Endothelial cell of umbilical vein (primary cell): ENCODE measurements at regions not wholly inside any gene's neighbourhood (a gene's known extent, or its start where the extent isn't known, plus 50 kb on each side); places are given as distances from the start of the nearest gene placed in this dataset.

Experiments used
- BruUV-seq: library from RNA; stranded (reverse); fragments of 400-500 nt; replicated peaks from 2 replicates; lab custom pipeline; 2021; lab: Mats Ljungman, UMichigan
- CTCF ChIA-PET: fragments of 300-600, 350-600 bp; sonication (Branson Sonifier 250); formaldehyde crosslinking; loops from one replicate; lab custom pipeline; 2021; ENCODE audit warnings: antibody characterized with exemption, inconsistent platforms; lab: Charles Lee
- POLR2A ChIA-PET: fragments of 300-600, 350-600 bp; sonication (Branson Sonifier 250); formaldehyde crosslinking; loops from one replicate; lab custom pipeline; 2021; ENCODE audit warnings: antibody characterized with exemption, inconsistent platforms; lab: Charles Lee
- DNase-seq: peaks from one replicate; pipeline ENCODE4 v3.0.0-alpha.2; 2011; ENCODE audit warnings: low read depth, low spot score
- FAIRE-seq: peaks from 2 replicates; lab custom pipeline; 2011; peaks lifted over from hg19 to GRCh38; lab: Jason Lieb, UNC
- H2AFZ ChIP-seq: 2 replicates; pipeline ENCODE4 v1.6.0; 2012; ENCODE audit warnings: low read depth, low read length, control low read depth, inconsistent platforms
- H3K27ac ChIP-seq: 2 replicates; pipeline ENCODE4 v1.5.1; 2011; ENCODE audit warnings: low read depth, mild to moderate bottlenecking, control low read depth, low read length, moderate library complexity; ENCODE audit not compliant: insufficient read depth
- H3K27me3 ChIP-seq, 2 experiments: 2 replicates each; pipeline versions ENCODE4 v1.6.0 to v1.6.1; 2011; ENCODE audit warnings: low read length in 2 of 2, mixed read lengths in 1 of 2; ENCODE audit not compliant: control insufficient read depth in 2 of 2, insufficient read depth in 2 of 2
- H3K36me3 ChIP-seq, 2 experiments: 2 replicates in 1 of 2; 3 replicates in 1 of 2; pipeline ENCODE4 v1.5.1; 2011; ENCODE audit warnings: low read length in 2 of 2, mild to moderate bottlenecking in 1 of 2, moderate library complexity in 1 of 2; ENCODE audit not compliant: control insufficient read depth in 2 of 2, insufficient read depth in 2 of 2; ENCODE audit errors: extremely low read depth in 1 of 2
- H3K4me1 ChIP-seq: 3 replicates; pipeline ENCODE4 v1.5.1; 2011; ENCODE audit warnings: mild to moderate bottlenecking, low read length; ENCODE audit not compliant: control insufficient read depth, insufficient read depth; ENCODE audit errors: extremely low read depth
- H3K4me2 ChIP-seq: 2 replicates; pipeline ENCODE4 v1.6.1; 2011; ENCODE audit warnings: low read length, control low read depth, mixed read lengths; ENCODE audit not compliant: insufficient read depth
- H3K4me3 ChIP-seq, 3 experiments: fragments of 200-600 bp in 1 of 3; sonication (generic), shearing (Covaris generic) in 1 of 3; replicated peaks in 1 of 3; 2 replicates each; pipeline ENCODE4 v1.5.1; 2011 to 2016; ENCODE audit warnings: control low read depth in 3 of 3, low read length in 3 of 3, mild to moderate bottlenecking in 2 of 3, inconsistent platforms in 1 of 3, low read depth in 1 of 3, moderate library complexity in 1 of 3; ENCODE audit not compliant: insufficient read depth in 1 of 3
- H3K79me2 ChIP-seq: 2 replicates; pipeline ENCODE4 v1.6.0; 2012; ENCODE audit warnings: low read length, inconsistent platforms; ENCODE audit not compliant: control insufficient read depth, insufficient read depth
- H3K9ac ChIP-seq: replicated peaks from 2 replicates; pipeline ENCODE3; 2011; ENCODE audit warnings: low read length, control low read depth; ENCODE audit not compliant: insufficient read depth; ENCODE audit errors: extremely low read depth
- H3K9me1 ChIP-seq: replicated peaks from 3 replicates; pipeline ENCODE4 v1.6.0; 2011; ENCODE audit warnings: mild to moderate bottlenecking, low read length; ENCODE audit not compliant: control insufficient read depth, insufficient read depth; ENCODE audit errors: extremely low read depth
- H3K9me3 ChIP-seq: replicated peaks from 2 replicates; pipeline ENCODE4 v1.5.1; 2012; ENCODE audit warnings: low read length, inconsistent platforms; ENCODE audit not compliant: control insufficient read depth, insufficient read depth
- H4K20me1 ChIP-seq: replicated peaks from 2 replicates; pipeline ENCODE3; 2011; ENCODE audit warnings: mild to moderate bottlenecking, low read length; ENCODE audit not compliant: control insufficient read depth, insufficient read depth; ENCODE audit errors: extremely low read depth
- CTCF ChIP-seq, 2 donors: IDR thresholded peaks; 1 replicate in 1 of 2; 2 replicates in 1 of 2; pipeline ENCODE4 v1.5.1; 2011; ENCODE audit warnings: low read length in 2 of 2, mild to moderate bottlenecking in 2 of 2, moderate library complexity in 2 of 2, control low read depth in 1 of 2, inconsistent platforms in 1 of 2, low read depth in 1 of 2; ENCODE audit not compliant: insufficient read depth in 1 of 2; ENCODE audit errors: extremely low read depth in 1 of 2
- EZH2 ChIP-seq: IDR thresholded peaks from 2 replicates; pipeline ENCODE4 v1.6.1; 2012; ENCODE audit warnings: borderline replicate concordance, low read depth, mild to moderate bottlenecking, moderate library complexity, low read length, inconsistent platforms; ENCODE audit not compliant: severe bottlenecking
- FOS ChIP-seq: IDR thresholded peaks from 2 replicates; pipeline ENCODE4 v1.6.1; 2011; ENCODE audit warnings: mild to moderate bottlenecking, low read length, moderate library complexity, borderline replicate concordance; ENCODE audit not compliant: insufficient read depth
- GATA2 ChIP-seq: IDR thresholded peaks from 2 replicates; pipeline ENCODE4 v1.7.0; 2011; ENCODE audit warnings: low read depth, mild to moderate bottlenecking, moderate library complexity, mixed read lengths, low read length; ENCODE audit not compliant: insufficient read length, insufficient read depth
- JUN ChIP-seq: IDR thresholded peaks from 2 replicates; pipeline ENCODE4 v1.6.1; 2011; ENCODE audit warnings: borderline replicate concordance, low read depth; ENCODE audit not compliant: insufficient read length, insufficient read depth
- MAX ChIP-seq: IDR thresholded peaks from 2 replicates; pipeline ENCODE4 v1.6.1; 2011; ENCODE audit not compliant: insufficient read depth, insufficient read length
- MYC ChIP-seq: IDR thresholded peaks from one replicate; pipeline ENCODE4 v1.6.1; 2011; ENCODE audit warnings: mild to moderate bottlenecking, low read depth, low read length
- POLR2A ChIP-seq: IDR thresholded peaks from 2 replicates; pipeline ENCODE4 v1.6.1; 2012; ENCODE audit warnings: low read depth, mild to moderate bottlenecking, control low read depth, low read length
- POLR2AphosphoS5 ChIP-seq: IDR thresholded peaks from 2 replicates; pipeline ENCODE4 v1.6.1; 2012; ENCODE audit warnings: low read depth, mild to moderate bottlenecking, control low read depth, low read length, moderate library complexity; ENCODE audit not compliant: insufficient read depth
- dilution Hi-C: fragments of 300-500 bp; cut with MboI; formaldehyde crosslinking; loops from one replicate; pipeline ENCODE4 v1.15.0; 2019; ENCODE audit warnings: low sequenced_read_pairs; ENCODE audit not compliant: extremely low pct_ligation_motif_present
- intact Hi-C: fragments of 100-400 bp; cut with micrococcal nuclease; formaldehyde crosslinking; loops from one replicate; pipeline ENCODE4 v1.10.0; 2022

- POLR2A ChIA-PET: no interaction called here
- H2AFZ ChIP-seq: no peak overlapping the region
- H3K4me3 ChIP-seq: no peak overlapping the region
- no peaks in the 10 kb centered on the region for H3K4me1 ChIP-seq
- peaks cover 3 to 10% of the 10 kb centered on the region in 2 experiments for H3K27me3 ChIP-seq
- H4K20me1 ChIP-seq: no peaks in the 10 kb centered on the region
- no peak overlapping the region for H3K9ac ChIP-seq
- no peak overlapping the region for H3K27ac ChIP-seq
- dilution Hi-C loops (no loop called here), intact Hi-C loops (no loop called here)
- no peaks in the 10 kb centered on the region for H3K9me3 ChIP-seq
- no peaks in the 10 kb centered on the region for H3K79me2 ChIP-seq
- H3K4me2 ChIP-seq: no peak overlapping the region
- FAIRE-seq: no peak
- no TSS peak for BruUV-seq
- H3K36me3 ChIP-seq: no peaks in the 10 kb centered on the region
- TF ChIP-seq EZH2 (no peak), POLR2AphosphoS5 (no peak), CTCF (IDR thresholded peaks at IDR 0.05; ENCODE audit: extremely low read depth in 1 of 2, insufficient read depth in 1 of 2, low read depth in 1 of 2, low read length in 2 of 2) (no peak), FOS (no peak), MYC (no peak), GATA2 (no peak), JUN (no peak), MAX (no peak), POLR2A (no peak)
- DNase-seq: no peak
- no peaks in the 10 kb centered on the region for H3K9me1 ChIP-seq
- CTCF ChIA-PET: no interaction called here
Measured at GRCh38 chr10:113463083-113463482, 89.8 kb upstream of the HABP2 start.
